ENCODE measurements at regions not wholly inside any gene's neighbourhood (a gene's known extent, or its start where the extent isn't known, plus 50 kb on each side); places are given as distances from the start of the nearest gene placed in this dataset.

- Mint-ChIP-seq H3K36me3 (no peaks in the 10 kb centered on the region), H3K4me3 (no peak overlapping the region), H3K9me3 (no peaks in the 10 kb centered on the region), H3K27ac (no peak overlapping the region), H3K4me1 (no peaks in the 10 kb centered on the region)
- ATAC-seq (no peak), DNase-seq (ENCODE audit: low spot score in 2 of 2) (no peak)
These were observed 161.1 kb upstream of the ANKRD28 start for GRCh38 chr3:15958692-15959433.

GRCh38 chr3:15959434-15959811 lies 161.6 kb upstream of the ANKRD28 start:
- Mint-ChIP-seq H3K4me1 (no peaks in the 10 kb centered on the region), H3K36me3 (no peaks in the 10 kb centered on the region)

GRCh38 chr3:15964605-15965442 lies 167.0 kb upstream of the ANKRD28 start:
- no peak overlapping the region for H3K4me3 Mint-ChIP-seq
- H3K9me3 Mint-ChIP-seq: no peaks in the 10 kb centered on the region
- no peaks in the 10 kb centered on the region for H3K4me1 Mint-ChIP-seq
- no peak overlapping the region for H3K27ac Mint-ChIP-seq
- ATAC-seq (no peak), DNase-seq (ENCODE audit: low spot score in 2 of 2) (no peak)
- H3K36me3 Mint-ChIP-seq: no peaks in the 10 kb centered on the region

More at GRCh38 chr3:15959434-15959811, 161.6 kb upstream of the ANKRD28 start:
- DNase-seq (ENCODE audit: low spot score in 2 of 2): no peak
- no peak for ATAC-seq
- no peak overlapping the region for H3K27ac Mint-ChIP-seq
- no peak overlapping the region for H3K4me3 Mint-ChIP-seq
- no peaks in the 10 kb centered on the region for H3K9me3 Mint-ChIP-seq

GRCh38 chr3:15967577-15967976 lies 169.8 kb upstream of the ANKRD28 start:
- H3K9me3 Mint-ChIP-seq: no peaks in the 10 kb centered on the region

GRCh38 chr3:15969874-15970640 lies 172.3 kb upstream of the ANKRD28 start:
- H3K4me3 Mint-ChIP-seq: no peak overlapping the region

More at GRCh38 chr3:15967577-15967976, 169.8 kb upstream of the ANKRD28 start:
- DNase-seq (ENCODE audit: low spot score in 2 of 2) (no peak), ATAC-seq (no peak)
- Mint-ChIP-seq H3K36me3 (no peaks in the 10 kb centered on the region), H3K4me1 (no peaks in the 10 kb centered on the region), H3K4me3 (no peak overlapping the region), H3K27ac (no peak overlapping the region)

GRCh38 chr3:15973414-15973813 lies 175.6 kb upstream of the ANKRD28 start:
- Mint-ChIP-seq H3K36me3 (no peaks in the 10 kb centered on the region), H3K4me3 (no peak overlapping the region), H3K9me3 (no peaks in the 10 kb centered on the region), H3K27ac (no peak overlapping the region), H3K4me1 (no peaks in the 10 kb centered on the region)
- DNase-seq (ENCODE audit: low spot score in 2 of 2): no peak
- peak; percentile 16 for ATAC-seq

More at GRCh38 chr3:15969874-15970640, 172.3 kb upstream of the ANKRD28 start:
- H3K4me1 Mint-ChIP-seq: no peaks in the 10 kb centered on the region
- no peak for ATAC-seq
- no peaks in the 10 kb centered on the region for H3K9me3 Mint-ChIP-seq
- no peak for DNase-seq (ENCODE audit: low spot score in 2 of 2)
- H3K36me3 Mint-ChIP-seq: no peaks in the 10 kb centered on the region
- H3K27ac Mint-ChIP-seq: no peak overlapping the region

GRCh38 chr3:15973940-15974339 lies 176.2 kb upstream of the ANKRD28 start:
- Mint-ChIP-seq H3K4me1 (no peaks in the 10 kb centered on the region), H3K4me3 (no peak overlapping the region), H3K27ac (no peak overlapping the region), H3K36me3 (no peaks in the 10 kb centered on the region), H3K9me3 (no peaks in the 10 kb centered on the region)
- ATAC-seq (no peak), DNase-seq (ENCODE audit: low spot score in 2 of 2) (no peak)

GRCh38 chr3:15974647-15975046 lies 176.9 kb upstream of the ANKRD28 start:
- no peak for ATAC-seq
- H3K4me3 Mint-ChIP-seq: no peak overlapping the region
- no peak overlapping the region for H3K27ac Mint-ChIP-seq
- no peaks in the 10 kb centered on the region for H3K9me3 Mint-ChIP-seq
- DNase-seq (ENCODE audit: low spot score in 2 of 2): no peak
- no peaks in the 10 kb centered on the region for H3K36me3 Mint-ChIP-seq
- no peaks in the 10 kb centered on the region for H3K4me1 Mint-ChIP-seq

- no peaks in the 10 kb centered on the region for H3K9me3 Mint-ChIP-seq
- no peak for ATAC-seq
- no peak overlapping the region for H3K4me3 Mint-ChIP-seq
- no peak overlapping the region for H3K27ac Mint-ChIP-seq
- DNase-seq (ENCODE audit: low spot score in 2 of 2): no peak
- no peaks in the 10 kb centered on the region for H3K4me1 Mint-ChIP-seq
- no peaks in the 10 kb centered on the region for H3K36me3 Mint-ChIP-seq
These were observed 178.7 kb upstream of the ANKRD28 start for GRCh38 chr3:15976524-15976923.

- H3K4me1 Mint-ChIP-seq: no peaks in the 10 kb centered on the region
- no peaks in the 10 kb centered on the region for H3K36me3 Mint-ChIP-seq
- no peak for DNase-seq (ENCODE audit: low spot score in 2 of 2)
- H3K4me3 Mint-ChIP-seq: no peak overlapping the region
- no peak overlapping the region for H3K27ac Mint-ChIP-seq
- no peaks in the 10 kb centered on the region for H3K9me3 Mint-ChIP-seq
- no peak for ATAC-seq
These were observed 179.3 kb upstream of the ANKRD28 start for GRCh38 chr3:15977090-15977489.

- Mint-ChIP-seq H3K4me1 (no peaks in the 10 kb centered on the region), H3K9me3 (no peaks in the 10 kb centered on the region), H3K4me3 (no peak overlapping the region), H3K27ac (no peak overlapping the region), H3K36me3 (no peaks in the 10 kb centered on the region)
- ATAC-seq (no peak), DNase-seq (ENCODE audit: low spot score in 2 of 2) (no peak)
These were observed 179.9 kb upstream of the ANKRD28 start for GRCh38 chr3:15977598-15978232.

- DNase-seq (ENCODE audit: low spot score in 2 of 2) (no peak), ATAC-seq (no peak)
- Mint-ChIP-seq H3K4me3 (no peak overlapping the region), H3K9me3 (no peaks in the 10 kb centered on the region), H3K27ac (no peak overlapping the region), H3K36me3 (no peaks in the 10 kb centered on the region), H3K4me1 (no peaks in the 10 kb centered on the region)
These were observed 181.0 kb upstream of the ANKRD28 start for GRCh38 chr3:15978801-15979200.

GRCh38 chr3:15979495-15979894 lies 181.7 kb upstream of the ANKRD28 start:
- no peaks in the 10 kb centered on the region for H3K4me1 Mint-ChIP-seq
- DNase-seq (ENCODE audit: low spot score in 2 of 2) (no peak), ATAC-seq (no peak)
- H3K9me3 Mint-ChIP-seq: no peaks in the 10 kb centered on the region
- H3K36me3 Mint-ChIP-seq: no peaks in the 10 kb centered on the region
- no peak overlapping the region for H3K4me3 Mint-ChIP-seq
- H3K27ac Mint-ChIP-seq: no peak overlapping the region

- no peak overlapping the region for H3K4me3 Mint-ChIP-seq
These were observed 182.1 kb upstream of the ANKRD28 start for GRCh38 chr3:15979900-15980299.

GRCh38 chr3:15982243-15982642 lies 184.5 kb upstream of the ANKRD28 start:
- Mint-ChIP-seq H3K9me3 (peaks cover under 1% of the 10 kb centered on the region), H3K4me1 (no peaks in the 10 kb centered on the region), H3K4me3 (no peak overlapping the region), H3K36me3 (no peaks in the 10 kb centered on the region), H3K27ac (no peak overlapping the region)
- DNase-seq (ENCODE audit: low spot score in 2 of 2) (no peak), ATAC-seq (no peak)

More at GRCh38 chr3:15979900-15980299, 182.1 kb upstream of the ANKRD28 start:
- no peaks in the 10 kb centered on the region for H3K9me3 Mint-ChIP-seq
- no peak overlapping the region for H3K27ac Mint-ChIP-seq
- no peaks in the 10 kb centered on the region for H3K4me1 Mint-ChIP-seq
- no peak for ATAC-seq
- DNase-seq (ENCODE audit: low spot score in 2 of 2): no peak
- no peaks in the 10 kb centered on the region for H3K36me3 Mint-ChIP-seq
